ENCODE measurements at regions not wholly inside any gene's neighbourhood (a gene's known extent, or its start where the extent isn't known, plus 50 kb on each side); places are given as distances from the start of the nearest gene placed in this dataset.

DNA sequence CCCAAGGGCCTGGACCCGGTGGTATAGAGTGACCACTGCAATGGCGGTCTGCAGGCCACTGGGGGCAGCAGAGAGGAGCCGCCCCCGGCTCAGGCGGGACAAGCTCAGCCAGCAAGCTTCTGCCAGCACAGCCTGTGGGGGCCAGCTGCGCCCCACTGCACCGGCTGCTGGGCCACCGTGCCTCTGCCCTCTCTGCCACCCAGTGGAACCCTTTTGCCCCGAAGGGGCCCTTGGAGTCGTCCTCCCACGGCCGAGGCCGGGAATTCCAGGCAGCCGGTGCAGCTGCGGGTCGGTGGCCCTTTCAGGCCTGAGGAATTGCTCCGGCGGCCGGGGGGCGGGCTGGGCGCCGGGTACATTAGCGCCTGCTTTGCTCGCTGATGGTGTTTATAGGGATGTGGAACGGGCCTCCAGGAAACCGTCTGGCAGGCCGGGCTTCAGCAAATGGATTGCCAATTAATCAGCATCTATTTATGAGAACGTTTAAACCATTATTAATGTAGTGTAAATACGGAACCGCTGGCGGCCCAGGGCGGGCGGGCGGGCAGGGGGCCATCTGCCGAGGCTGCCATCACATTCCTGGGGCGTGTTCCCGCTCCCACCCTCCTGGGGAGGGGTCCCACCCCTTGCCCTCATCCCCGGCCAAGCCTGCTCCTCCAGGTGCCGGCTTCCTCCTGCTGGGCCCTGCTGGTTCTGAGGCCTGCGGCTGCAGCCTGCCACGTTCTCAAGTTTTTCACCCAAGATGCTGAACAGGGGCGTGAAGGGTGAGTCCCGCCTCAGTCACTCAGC is 127.4 kb downstream of the BARX1 start:
- TF ChIP-seq POLR2A (IDR thresholded peaks at IDR 0.05): no peak
- TF ChIP-seq, protein P1, sequence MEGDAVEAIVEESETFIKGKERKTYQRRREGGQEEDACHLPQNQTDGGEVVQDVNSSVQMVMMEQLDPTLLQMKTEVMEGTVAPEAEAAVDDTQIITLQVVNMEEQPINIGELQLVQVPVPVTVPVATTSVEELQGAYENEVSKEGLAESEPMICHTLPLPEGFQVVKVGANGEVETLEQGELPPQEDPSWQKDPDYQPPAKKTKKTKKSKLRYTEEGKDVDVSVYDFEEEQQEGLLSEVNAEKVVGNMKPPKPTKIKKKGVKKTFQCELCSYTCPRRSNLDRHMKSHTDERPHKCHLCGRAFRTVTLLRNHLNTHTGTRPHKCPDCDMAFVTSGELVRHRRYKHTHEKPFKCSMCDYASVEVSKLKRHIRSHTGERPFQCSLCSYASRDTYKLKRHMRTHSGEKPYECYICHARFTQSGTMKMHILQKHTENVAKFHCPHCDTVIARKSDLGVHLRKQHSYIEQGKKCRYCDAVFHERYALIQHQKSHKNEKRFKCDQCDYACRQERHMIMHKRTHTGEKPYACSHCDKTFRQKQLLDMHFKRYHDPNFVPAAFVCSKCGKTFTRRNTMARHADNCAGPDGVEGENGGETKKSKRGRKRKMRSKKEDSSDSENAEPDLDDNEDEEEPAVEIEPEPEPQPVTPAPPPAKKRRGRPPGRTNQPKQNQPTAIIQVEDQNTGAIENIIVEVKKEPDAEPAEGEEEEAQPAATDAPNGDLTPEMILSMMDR (IDR thresholded peaks at IDR 0.05 in 8 of 11, conservative IDR thresholded peaks at IDR 0.05 in 3 of 11): peak in 10 of 11 experiments; percentile 9 to 86 (median 68)
- TF ChIP-seq POLR2AphosphoS5 (IDR thresholded peaks at IDR 0.05): no peak
- Histone ChIP-seq H3K27ac (no peak overlapping the region), H3K4me1 (peaks cover 0 to 21% (median 11%) of the 10 kb centered on the region in 6 donors), H3K9me3 (peaks cover 0 to 14% (median 2%) of the 10 kb centered on the region in 8 donors), H3K4me3 (peak overlapping the region in 6 of 8 donors; percentile 1 to 53 (median 14)), H3K27me3 (replicated peaks in 1 of 7) (peaks cover 0 to 82% (median 31%) of the 10 kb centered on the region in 7 donors), H3K36me3 (no peaks in the 10 kb centered on the region)
- WGBS, 5 donors: 4 to 34% (median 20%) methylated on average over 22 to 43 of the region's 43 CpGs
- intact Hi-C loops (cut with DNase I; ENCODE audit: low total_unique reads): no loop called here
- peak; percentile 84 for DNase-seq

DNA sequence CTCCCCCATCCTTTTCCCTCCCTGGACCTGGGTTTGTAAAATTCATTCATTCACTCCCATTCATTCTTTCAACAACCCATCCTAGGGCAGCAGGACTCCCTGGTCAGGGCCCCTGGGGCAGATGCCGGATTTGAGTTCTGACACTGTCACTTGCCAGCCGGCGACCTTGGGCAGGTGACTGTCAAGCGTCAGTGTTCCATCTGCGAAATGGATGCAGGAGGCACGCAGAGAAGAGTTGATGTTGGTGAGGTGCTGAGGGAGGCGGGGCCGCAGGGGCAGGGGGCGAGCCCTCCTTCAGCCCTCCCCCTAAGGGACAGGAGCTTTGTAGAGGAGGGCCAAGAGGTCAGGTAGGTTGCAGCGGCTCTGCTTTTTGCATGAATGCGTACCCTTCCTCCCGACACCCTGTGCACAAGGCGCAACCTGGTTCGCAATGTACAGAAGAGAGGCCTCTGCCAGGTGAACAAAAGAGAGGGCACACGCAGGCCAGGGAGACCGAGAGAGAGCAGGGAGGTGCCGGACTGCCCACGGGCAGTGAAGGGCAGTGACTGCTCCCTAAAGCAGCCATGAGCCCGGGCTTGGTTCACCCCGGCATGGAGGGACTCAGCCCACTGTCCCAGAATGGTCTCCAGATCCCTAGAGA is 128.1 kb downstream of the BARX1 start:
- TF ChIP-seq POLR2A (IDR thresholded peaks at IDR 0.05): no peak
- no peak for TF ChIP-seq POLR2AphosphoS5 (IDR thresholded peaks at IDR 0.05)
- TF ChIP-seq, protein P1 (IDR thresholded peaks at IDR 0.05 in 8 of 11, conservative IDR thresholded peaks at IDR 0.05 in 3 of 11): no peak
- H3K27me3 ChIP-seq (replicated peaks in 1 of 7): peaks cover 0 to 88% (median 31%) of the 10 kb centered on the region in 7 donors
- no peak for DNase-seq
- no peaks in the 10 kb centered on the region for H3K36me3 ChIP-seq
- H3K27ac ChIP-seq: no peak overlapping the region
- peak overlapping the region in 3 of 8 donors; percentile 1 to 53 (median 10) for H3K4me3 ChIP-seq
- intact Hi-C loops (cut with DNase I; ENCODE audit: low total_unique reads): no loop called here
- peaks cover 0 to 10% (median 0%) of the 10 kb centered on the region in 8 donors for H3K9me3 ChIP-seq
- whole genome bisulfite sequencing, 5 donors: 25 to 45% (median 38%) methylated on average over 18 to 20 of the region's 20 CpGs
- H3K4me1 ChIP-seq: peaks cover 0 to 21% (median 11%) of the 10 kb centered on the region in 6 donors

DNA sequence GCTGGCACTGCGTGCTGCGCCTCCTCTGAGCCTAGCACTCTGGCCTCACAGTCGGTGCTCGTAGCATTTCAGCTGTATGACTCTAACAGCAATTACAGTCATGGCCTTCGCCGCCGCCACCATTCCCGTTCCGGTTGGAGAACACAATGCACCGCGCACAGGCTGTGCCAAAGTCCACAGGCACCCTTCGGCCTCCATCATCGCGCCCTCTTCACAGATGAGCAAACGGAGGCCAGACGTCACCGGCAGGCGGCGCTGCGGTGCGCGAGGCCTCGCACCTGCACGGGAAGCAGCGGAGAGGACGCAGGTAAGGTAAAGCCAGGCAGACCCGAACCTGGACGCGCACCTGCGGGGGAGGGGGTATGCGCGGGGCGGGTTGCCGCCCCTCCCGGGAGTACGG is 128.9 kb downstream of the BARX1 start:
- Histone ChIP-seq H3K4me1 (peaks cover 0 to 21% (median 11%) of the 10 kb centered on the region in 6 donors), H3K9me3 (peaks cover 0 to 7% (median 0%) of the 10 kb centered on the region in 8 donors), H3K4me3 (peak overlapping the region in 2 of 8 donors; percentile 15 to 30), H3K36me3 (no peaks in the 10 kb centered on the region), H3K27me3 (replicated peaks in 1 of 7) (peaks cover 0 to 95% (median 31%) of the 10 kb centered on the region in 7 donors), H3K27ac (no peak overlapping the region)
- WGBS, 5 donors: 22 to 33% (median 27%) methylated on average over 24 to 36 of the region's 36 CpGs
- intact Hi-C loops (cut with DNase I; ENCODE audit: low total_unique reads): no loop called here
- DNase-seq: peak; percentile 81
- TF ChIP-seq, protein P1 (IDR thresholded peaks at IDR 0.05 in 8 of 11, conservative IDR thresholded peaks at IDR 0.05 in 3 of 11): peak in 6 of 11 experiments; percentile 5 to 42 (median 28)
- TF ChIP-seq POLR2AphosphoS5 (IDR thresholded peaks at IDR 0.05): no peak

Measured in spleen (tissue), 11 donors.